Right lobe of liver (tissue), 6 donors: ENCODE measurements at regions not wholly inside any gene's neighbourhood (a gene's known extent, or its start where the extent isn't known, plus 50 kb on each side); places are given as distances from the start of the nearest gene placed in this dataset.

Source experiments
- ATAC-seq, 4 donors: fragments of 200-7000 bp; cut with Tn5 transposase; one replicate each; pipeline ENCODE4 v1.9.1; 2020; ENCODE audit warnings: mild to moderate bottlenecking in 4 of 4, moderate library complexity in 4 of 4
- DNase-seq, 3 donors: peaks; one replicate each; pipeline ENCODE4 v3.0.0-alpha.2; 2020
- H3K27ac ChIP-seq, 3 donors: fragments of 200-600 bp; one replicate each; pipeline ENCODE4 v1.8.0; 2022
- H3K27me3 ChIP-seq, 2 donors: fragments of 200-600 bp; one replicate each; pipeline ENCODE4 v1.8.0; 2022
- H3K36me3 ChIP-seq, 4 donors: fragments of 200-600 bp; sonication (generic) in 1 of 4; one replicate each; pipeline versions ENCODE4 v1.5.1 to v1.8.0; 2017 to 2022; ENCODE audit warnings: control low read depth in 1 of 4
- H3K4me1 ChIP-seq, 4 donors: fragments of 200-600 bp; sonication (generic) in 1 of 4; one replicate each; pipeline versions ENCODE4 v1.5.1 to v1.8.0; 2017 to 2022; ENCODE audit warnings: control low read depth in 1 of 4
- H3K4me3 ChIP-seq, 3 donors: fragments of 200-600 bp; one replicate each; pipeline ENCODE4 v1.8.0; 2022
- H3K9me3 ChIP-seq, 4 donors: fragments of 200-600 bp; sonication (generic) in 1 of 4; one replicate each; pipeline versions ENCODE4 v1.5.1 to v1.8.0; 2017 to 2022; ENCODE audit warnings: control low read depth in 1 of 4
- POLR2A ChIP-seq: fragments of 450-650 bp; IDR thresholded peaks from one replicate; pipeline ENCODE4 v1.6.1; 2017; ENCODE audit warnings: antibody characterized with exemption, mild to moderate bottlenecking
- WGBS: methylation state at CpG from one replicate; pipeline ENCODE4 v1.1.6; 2018; ENCODE audit warnings: low coverage, low lambda C conversion rate; ENCODE audit not compliant: insufficient coverage; ENCODE audit errors: missing lambda C conversion rate; 5-methylcytosine and 5-hydroxymethylcytosine counted together
- intact Hi-C, 2 donors: fragments of 100-400 bp; cut with DNase I; formaldehyde crosslinking; loops; one replicate each; pipeline versions ENCODE4 v1.11.2 to v1.14.1; 2022
- TF ChIP-seq, protein P1 (sequence below), 4 donors: fragments of 200-600 bp in 3 of 4; fragments of 450-650 bp in 1 of 4; IDR thresholded peaks; one replicate each; pipeline versions ENCODE4 v1.5.1 to v1.8.0; 2016 to 2022; ENCODE audit warnings: antibody characterized with exemption in 4 of 4, mild to moderate bottlenecking in 2 of 4
- donor health status: DM: no; HTN: yes; CAD: no.
- donor health status: DM: no; HTN: no; CAD: no.
- donor health status: DM: no; HTN: no; CAD: no.
- donor health status: DM: no; HTN: yes; CAD: no.
- donor health status: DM: no; HTN: yes; CAD: no.

DNA sequence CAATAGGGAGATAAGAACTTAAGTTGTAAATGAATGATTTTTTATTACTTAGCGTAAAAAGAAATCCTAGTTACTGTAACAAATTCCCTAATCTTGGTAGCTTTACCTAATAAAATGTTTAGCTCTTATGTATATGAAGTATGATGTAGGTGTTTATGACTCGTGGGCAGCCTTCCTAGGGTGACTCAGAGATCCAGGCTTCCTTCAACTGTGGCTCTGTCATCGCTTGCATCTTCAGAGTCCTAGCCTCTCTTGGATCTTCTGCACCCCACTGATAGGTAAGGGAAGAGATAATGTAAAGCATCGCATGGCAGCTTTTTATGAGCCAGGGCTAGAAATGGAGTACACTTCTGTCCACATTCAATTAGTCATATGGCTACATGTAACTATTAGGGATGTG, 165.6 kb upstream of the GLRA2 start:
- H3K27ac ChIP-seq = no peak overlapping the region
- no peak for ATAC-seq
- no peaks in the 10 kb centered on the region for H3K9me3 ChIP-seq
- TF ChIP-seq, protein P1, sequence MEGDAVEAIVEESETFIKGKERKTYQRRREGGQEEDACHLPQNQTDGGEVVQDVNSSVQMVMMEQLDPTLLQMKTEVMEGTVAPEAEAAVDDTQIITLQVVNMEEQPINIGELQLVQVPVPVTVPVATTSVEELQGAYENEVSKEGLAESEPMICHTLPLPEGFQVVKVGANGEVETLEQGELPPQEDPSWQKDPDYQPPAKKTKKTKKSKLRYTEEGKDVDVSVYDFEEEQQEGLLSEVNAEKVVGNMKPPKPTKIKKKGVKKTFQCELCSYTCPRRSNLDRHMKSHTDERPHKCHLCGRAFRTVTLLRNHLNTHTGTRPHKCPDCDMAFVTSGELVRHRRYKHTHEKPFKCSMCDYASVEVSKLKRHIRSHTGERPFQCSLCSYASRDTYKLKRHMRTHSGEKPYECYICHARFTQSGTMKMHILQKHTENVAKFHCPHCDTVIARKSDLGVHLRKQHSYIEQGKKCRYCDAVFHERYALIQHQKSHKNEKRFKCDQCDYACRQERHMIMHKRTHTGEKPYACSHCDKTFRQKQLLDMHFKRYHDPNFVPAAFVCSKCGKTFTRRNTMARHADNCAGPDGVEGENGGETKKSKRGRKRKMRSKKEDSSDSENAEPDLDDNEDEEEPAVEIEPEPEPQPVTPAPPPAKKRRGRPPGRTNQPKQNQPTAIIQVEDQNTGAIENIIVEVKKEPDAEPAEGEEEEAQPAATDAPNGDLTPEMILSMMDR (IDR thresholded peaks at IDR 0.05) = no peak
- no peak for TF ChIP-seq POLR2A
- H3K4me3 ChIP-seq = no peak overlapping the region
- DNase-seq = no peak
- 62% methylated on average over 4 of the region's 4 CpGs for WGBS
- H3K4me1 ChIP-seq = no peaks in the 10 kb centered on the region
- no peaks in the 10 kb centered on the region for H3K36me3 ChIP-seq
- intact Hi-C loops = no loop called here
- H3K27me3 ChIP-seq = no peaks in the 10 kb centered on the region

GRCh38 chrX:14362721-14363120, 166.6 kb upstream of the GLRA2 start:
- intact Hi-C loops = no loop called here
- Histone ChIP-seq H3K9me3 (no peaks in the 10 kb centered on the region), H3K27me3 (no peaks in the 10 kb centered on the region), H3K4me1 (no peaks in the 10 kb centered on the region), H3K27ac (no peak overlapping the region), H3K36me3 (no peaks in the 10 kb centered on the region), H3K4me3 (no peak overlapping the region)
- WGBS = 54% methylated on average over 1 of the region's 1 CpG
- TF ChIP-seq, protein P1 (IDR thresholded peaks at IDR 0.05) = no peak
- TF ChIP-seq POLR2A = no peak
- no peak for ATAC-seq
- no peak for DNase-seq

DNA sequence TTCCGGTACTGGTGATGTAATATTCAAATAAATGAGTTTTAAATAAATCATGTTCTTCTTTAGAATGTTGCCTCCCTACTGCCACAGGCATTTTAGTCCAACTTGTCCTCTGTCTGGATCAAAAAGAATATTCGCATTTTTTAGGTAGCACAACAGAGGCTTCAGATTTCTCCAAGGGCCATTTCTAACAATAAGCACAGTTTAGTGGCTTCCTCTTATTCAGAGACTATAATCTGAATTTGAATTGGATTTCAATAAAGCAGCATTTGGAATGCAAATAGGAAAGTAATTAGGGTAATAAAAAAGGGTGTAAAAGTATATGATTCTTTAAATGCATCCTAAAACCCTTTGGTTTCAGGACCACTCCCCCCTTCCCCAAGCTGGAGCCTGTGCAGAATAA, 167.9 kb upstream of the GLRA2 start:
- Histone ChIP-seq H3K9me3 (no peaks in the 10 kb centered on the region), H3K4me1 (no peaks in the 10 kb centered on the region), H3K27me3 (no peaks in the 10 kb centered on the region), H3K36me3 (no peaks in the 10 kb centered on the region), H3K27ac (no peak overlapping the region), H3K4me3 (no peak overlapping the region)
- intact Hi-C loops = no loop called here
- TF ChIP-seq POLR2A = no peak
- TF ChIP-seq, protein P1 (IDR thresholded peaks at IDR 0.05) = no peak
- WGBS = 50% methylated on average over 2 of the region's 2 CpGs
- DNase-seq (no peak), ATAC-seq (no peak)

GRCh38 chrX:14359727-14360126, 169.6 kb upstream of the GLRA2 start:
- no peak for DNase-seq
- no peaks in the 10 kb centered on the region for H3K36me3 ChIP-seq
- no peaks in the 10 kb centered on the region for H3K27me3 ChIP-seq
- WGBS = no CpG with 5 or more reads among the region's 1 CpG
- no peak overlapping the region for H3K27ac ChIP-seq
- intact Hi-C loops = no loop called here
- H3K4me1 ChIP-seq = no peaks in the 10 kb centered on the region
- H3K9me3 ChIP-seq = no peaks in the 10 kb centered on the region
- no peak for TF ChIP-seq POLR2A
- TF ChIP-seq, protein P1 (IDR thresholded peaks at IDR 0.05) = no peak
- H3K4me3 ChIP-seq = no peak overlapping the region
- no peak for ATAC-seq

GRCh38 chrX:14359316-14359715, 170.0 kb upstream of the GLRA2 start:
- Histone ChIP-seq H3K4me1 (no peaks in the 10 kb centered on the region), H3K27ac (no peak overlapping the region), H3K27me3 (no peaks in the 10 kb centered on the region), H3K9me3 (no peaks in the 10 kb centered on the region), H3K4me3 (no peak overlapping the region), H3K36me3 (no peaks in the 10 kb centered on the region)
- no peak for TF ChIP-seq POLR2A
- DNase-seq (no peak), ATAC-seq (no peak)
- 6% methylated on average over 2 of the region's 2 CpGs for WGBS
- intact Hi-C loops = no loop called here
